ENCODE measurements at regions not wholly inside any gene's neighbourhood (a gene's known extent, or its start where the extent isn't known, plus 50 kb on each side); places are given as distances from the start of the nearest gene placed in this dataset.
"Not testable (repeated sequence)": the region's sequence is repeated elsewhere in the genome, so short reads cannot be mapped to it uniquely, and the experiment has no call there.

DNA sequence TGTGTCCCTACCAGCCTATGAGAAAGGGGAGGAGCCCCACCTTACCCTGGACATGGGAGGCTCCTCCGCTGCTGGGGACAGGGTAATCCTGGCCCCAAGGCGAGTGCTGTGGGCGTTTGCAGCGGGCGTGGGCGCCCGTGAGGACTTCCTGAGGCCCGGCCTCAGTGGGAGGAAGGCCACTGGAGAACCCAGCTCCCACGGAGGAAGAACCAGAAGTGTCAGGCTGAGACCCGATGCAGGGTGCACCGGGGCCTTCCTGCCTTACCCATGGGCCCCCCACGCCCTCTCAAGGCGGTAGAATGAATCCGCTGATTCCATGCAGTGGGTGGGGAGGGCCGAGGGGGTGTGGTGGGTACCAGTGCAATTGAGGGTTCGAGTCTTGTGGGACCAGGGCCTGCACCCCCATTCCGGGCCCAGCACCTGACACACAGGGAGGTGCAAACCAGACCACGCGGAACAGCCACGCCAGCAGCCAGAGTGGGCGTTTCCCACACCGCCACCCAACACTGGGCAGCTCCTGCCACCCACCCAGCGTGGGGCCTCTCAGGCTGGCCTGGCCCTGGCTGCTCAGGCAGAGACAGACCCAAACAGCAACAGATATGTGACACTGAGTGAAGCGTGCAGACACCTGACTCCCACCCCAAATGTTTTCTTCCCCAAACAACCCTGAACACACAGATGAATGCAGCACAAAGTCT is 5405.6 kb upstream of the TPTE start:
- H3K23ac ChIP-seq (ENCODE audit: low read depth, low read length, poor library complexity); H3K9ac ChIP-seq (ENCODE audit: low read depth, low read length, poor library complexity); H2BK12ac ChIP-seq (ENCODE audit: low read length); H4K91ac ChIP-seq (ENCODE audit: low read depth, low read length, poor library complexity); H2AK5ac ChIP-seq (ENCODE audit: low read depth, low read length); H3K27ac ChIP-seq (replicated peaks; ENCODE audit: low read length); H4K8ac ChIP-seq (ENCODE audit: low read depth, low read length); H2AFZ ChIP-seq (ENCODE audit: low read length); H3K79me1 ChIP-seq (ENCODE audit: low read depth, low read length); H3K4me3 ChIP-seq (ENCODE audit: low read length in 2 of 2); H3K4me1 ChIP-seq (ENCODE audit: control insufficient read depth in 2 of 2, insufficient read depth in 1 of 2, low read depth in 1 of 2, low read length in 2 of 2); H3K18ac ChIP-seq (ENCODE audit: low read length); H3K4me2 ChIP-seq (ENCODE audit: insufficient read depth, low read length, poor library complexity, severe bottlenecking); H3K14ac ChIP-seq (ENCODE audit: low read length); H2BK120ac ChIP-seq (ENCODE audit: low read depth, low read length); DNase-seq (ENCODE audit: low spot score); H3K9me3 ChIP-seq (replicated peaks in 1 of 2; ENCODE audit: control insufficient read depth in 2 of 2, insufficient read depth in 1 of 2, low read depth in 1 of 2, low read length in 2 of 2); H2BK5ac ChIP-seq (ENCODE audit: low read length); H3K27me3 ChIP-seq (ENCODE audit: control insufficient read depth in 3 of 3, insufficient read depth in 3 of 3, low read depth in 1 of 3, low read length in 3 of 3); H3K36me3 ChIP-seq (replicated peaks in 1 of 2; ENCODE audit: control insufficient read depth in 2 of 2, insufficient read depth in 2 of 2, low read length in 2 of 2); H3K4ac ChIP-seq (ENCODE audit: low read length); H2BK15ac ChIP-seq (ENCODE audit: low read length): not testable (repeated sequence)
- no CpG with 5 or more reads among the region's 24 CpGs for WGBS, 2 donors (ENCODE audit: extremely low coverage in 2 of 2, insufficient read length in 2 of 2, insufficient replicate concordance in 1 of 2)

GRCh38 chr21:5116344-5117123 is 5404.8 kb upstream of the TPTE start:
- H3K14ac ChIP-seq (ENCODE audit: low read length); H3K27me3 ChIP-seq (ENCODE audit: control insufficient read depth in 3 of 3, insufficient read depth in 3 of 3, low read depth in 1 of 3, low read length in 3 of 3); H2AK5ac ChIP-seq (ENCODE audit: low read depth, low read length); H4K8ac ChIP-seq (ENCODE audit: low read depth, low read length); H2BK120ac ChIP-seq (ENCODE audit: low read depth, low read length); H3K4me1 ChIP-seq (ENCODE audit: control insufficient read depth in 2 of 2, insufficient read depth in 1 of 2, low read depth in 1 of 2, low read length in 2 of 2); H3K36me3 ChIP-seq (replicated peaks in 1 of 2; ENCODE audit: control insufficient read depth in 2 of 2, insufficient read depth in 2 of 2, low read length in 2 of 2); H3K27ac ChIP-seq (replicated peaks; ENCODE audit: low read length); H3K23ac ChIP-seq (ENCODE audit: low read depth, low read length, poor library complexity); H2BK5ac ChIP-seq (ENCODE audit: low read length); H3K9ac ChIP-seq (ENCODE audit: low read depth, low read length, poor library complexity); H3K79me1 ChIP-seq (ENCODE audit: low read depth, low read length); H2BK15ac ChIP-seq (ENCODE audit: low read length); H3K9me3 ChIP-seq (replicated peaks in 1 of 2; ENCODE audit: control insufficient read depth in 2 of 2, insufficient read depth in 1 of 2, low read depth in 1 of 2, low read length in 2 of 2); H3K4me3 ChIP-seq (ENCODE audit: low read length in 2 of 2); H3K4ac ChIP-seq (ENCODE audit: low read length); H3K4me2 ChIP-seq (ENCODE audit: insufficient read depth, low read length, poor library complexity, severe bottlenecking); H2AFZ ChIP-seq (ENCODE audit: low read length); DNase-seq (ENCODE audit: low spot score); H3K18ac ChIP-seq (ENCODE audit: low read length); H4K91ac ChIP-seq (ENCODE audit: low read depth, low read length, poor library complexity); H2BK12ac ChIP-seq (ENCODE audit: low read length): not testable (repeated sequence)
- no CpG with 5 or more reads among the region's 19 CpGs for WGBS, 2 donors (ENCODE audit: extremely low coverage in 2 of 2, insufficient read length in 2 of 2, insufficient replicate concordance in 1 of 2)

DNA sequence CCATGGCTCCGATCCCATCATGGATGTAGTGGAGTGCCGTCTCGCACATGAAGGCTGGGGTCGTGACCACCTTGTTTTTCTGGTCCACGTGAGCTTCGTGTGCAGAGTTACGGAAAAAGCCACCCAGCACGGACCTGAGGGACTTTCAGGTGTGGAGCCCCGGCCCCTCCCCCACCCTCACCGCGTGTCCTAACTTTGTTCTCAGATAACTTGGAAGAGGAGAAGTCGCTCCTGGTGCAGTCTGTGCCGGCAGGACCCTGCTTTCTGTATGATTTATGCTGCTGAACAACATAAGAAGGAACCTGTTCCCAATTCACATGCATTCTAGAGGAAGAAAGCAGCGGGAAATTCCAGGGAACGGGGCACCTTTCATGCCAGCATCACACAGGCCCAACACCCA is 5404.2 kb upstream of the TPTE start:
- not testable (repeated sequence) for H3K4me1 ChIP-seq (ENCODE audit: control insufficient read depth in 2 of 2, insufficient read depth in 1 of 2, low read depth in 1 of 2, low read length in 2 of 2); H3K36me3 ChIP-seq (replicated peaks in 1 of 2; ENCODE audit: control insufficient read depth in 2 of 2, insufficient read depth in 2 of 2, low read length in 2 of 2); H2AK5ac ChIP-seq (ENCODE audit: low read depth, low read length); H2BK5ac ChIP-seq (ENCODE audit: low read length); H3K4me3 ChIP-seq (ENCODE audit: low read length in 2 of 2); H2AFZ ChIP-seq (ENCODE audit: low read length); H3K27me3 ChIP-seq (ENCODE audit: control insufficient read depth in 3 of 3, insufficient read depth in 3 of 3, low read depth in 1 of 3, low read length in 3 of 3); H3K79me1 ChIP-seq (ENCODE audit: low read depth, low read length); H2BK120ac ChIP-seq (ENCODE audit: low read depth, low read length); H3K18ac ChIP-seq (ENCODE audit: low read length); H4K91ac ChIP-seq (ENCODE audit: low read depth, low read length, poor library complexity); H3K27ac ChIP-seq (replicated peaks; ENCODE audit: low read length); H3K23ac ChIP-seq (ENCODE audit: low read depth, low read length, poor library complexity); H2BK15ac ChIP-seq (ENCODE audit: low read length); DNase-seq (ENCODE audit: low spot score); H3K4me2 ChIP-seq (ENCODE audit: insufficient read depth, low read length, poor library complexity, severe bottlenecking); H3K14ac ChIP-seq (ENCODE audit: low read length); H4K8ac ChIP-seq (ENCODE audit: low read depth, low read length); H3K4ac ChIP-seq (ENCODE audit: low read length); H2BK12ac ChIP-seq (ENCODE audit: low read length); H3K9me3 ChIP-seq (replicated peaks in 1 of 2; ENCODE audit: control insufficient read depth in 2 of 2, insufficient read depth in 1 of 2, low read depth in 1 of 2, low read length in 2 of 2); H3K9ac ChIP-seq (ENCODE audit: low read depth, low read length, poor library complexity)
- WGBS, 2 donors (ENCODE audit: extremely low coverage in 2 of 2, insufficient read length in 2 of 2, insufficient replicate concordance in 1 of 2) = no CpG with 5 or more reads among the region's 15 CpGs

- H2AK5ac ChIP-seq (ENCODE audit: low read depth, low read length); H3K23ac ChIP-seq (ENCODE audit: low read depth, low read length, poor library complexity); H3K14ac ChIP-seq (ENCODE audit: low read length); H2BK15ac ChIP-seq (ENCODE audit: low read length); H4K8ac ChIP-seq (ENCODE audit: low read depth, low read length); H3K4ac ChIP-seq (ENCODE audit: low read length); H2BK5ac ChIP-seq (ENCODE audit: low read length); H3K4me2 ChIP-seq (ENCODE audit: insufficient read depth, low read length, poor library complexity, severe bottlenecking); H3K27me3 ChIP-seq (ENCODE audit: control insufficient read depth in 3 of 3, insufficient read depth in 3 of 3, low read depth in 1 of 3, low read length in 3 of 3); H3K36me3 ChIP-seq (replicated peaks in 1 of 2; ENCODE audit: control insufficient read depth in 2 of 2, insufficient read depth in 2 of 2, low read length in 2 of 2); DNase-seq (ENCODE audit: low spot score); H3K18ac ChIP-seq (ENCODE audit: low read length); H2AFZ ChIP-seq (ENCODE audit: low read length); H2BK120ac ChIP-seq (ENCODE audit: low read depth, low read length); H3K4me1 ChIP-seq (ENCODE audit: control insufficient read depth in 2 of 2, insufficient read depth in 1 of 2, low read depth in 1 of 2, low read length in 2 of 2); H3K9ac ChIP-seq (ENCODE audit: low read depth, low read length, poor library complexity); H3K27ac ChIP-seq (replicated peaks; ENCODE audit: low read length); H2BK12ac ChIP-seq (ENCODE audit: low read length); H4K91ac ChIP-seq (ENCODE audit: low read depth, low read length, poor library complexity); H3K79me1 ChIP-seq (ENCODE audit: low read depth, low read length); H3K4me3 ChIP-seq (ENCODE audit: low read length in 2 of 2); H3K9me3 ChIP-seq (replicated peaks in 1 of 2; ENCODE audit: control insufficient read depth in 2 of 2, insufficient read depth in 1 of 2, low read depth in 1 of 2, low read length in 2 of 2): not testable (repeated sequence)
- no CpG with 5 or more reads among the region's 17 CpGs for WGBS, 2 donors (ENCODE audit: extremely low coverage in 2 of 2, insufficient read length in 2 of 2, insufficient replicate concordance in 1 of 2)
Measured at GRCh38 chr21:5117666-5118295, 5403.6 kb upstream of the TPTE start.

All from neuronal stem cell (in vitro differentiated cells).